Panc1 (cell line): ENCODE measurements at regions not wholly inside any gene's neighbourhood (a gene's known extent, or its start where the extent isn't known, plus 50 kb on each side); places are given as distances from the start of the nearest gene placed in this dataset.

Experiments
- ATAC-seq: fragments of 200-7000 bp; cut with Tn5 transposase; 2 replicates; pipeline ENCODE4 v1.9.1; 2020; ENCODE audit warnings: mild to moderate bottlenecking, moderate library complexity
- BruUV-seq: library from RNA; stranded (reverse); fragments of 400-500 nt; replicated peaks from 2 replicates; lab custom pipeline; 2021; lab: Mats Ljungman, UMichigan
- CTCF ChIA-PET: fragments of 300-600 bp; sonication (Branson Sonifier 250); formaldehyde crosslinking; loops from one replicate; lab custom pipeline; 2022; ENCODE audit warnings: antibody characterized with exemption; lab: Charles Lee
- POLR2A ChIA-PET: fragments of 300-600 bp; sonication (Branson Sonifier 250); formaldehyde crosslinking; loops from one replicate; lab custom pipeline; 2022; ENCODE audit warnings: antibody characterized with exemption; lab: Charles Lee
- DNase-seq: peaks from one replicate; pipeline ENCODE4 v3.0.0-alpha.2; 2010; ENCODE audit warnings: low read depth, low spot score
- H3K27ac ChIP-seq: 2 replicates; pipeline ENCODE4 v1.5.1; 2011; ENCODE audit warnings: mild to moderate bottlenecking, low read length, inconsistent platforms
- H3K27me3 ChIP-seq: fragments of 200-500 bp; sonication (Bioruptor generic); 2 replicates; pipeline ENCODE4 v1.6.0; 2014; ENCODE audit warnings: low read length, inconsistent platforms; ENCODE audit not compliant: control insufficient read depth, insufficient read depth
- H3K36me3 ChIP-seq: fragments of 200-500 bp; sonication (Bioruptor generic); 2 replicates; pipeline ENCODE4 v1.5.1; 2014; ENCODE audit warnings: inconsistent platforms, mild to moderate bottlenecking, low read length, moderate library complexity; ENCODE audit not compliant: control insufficient read depth, insufficient read depth
- H3K4me1 ChIP-seq: 2 replicates; pipeline ENCODE4 v1.5.1; 2011; ENCODE audit warnings: inconsistent platforms, mild to moderate bottlenecking, low read length, moderate library complexity; ENCODE audit not compliant: control insufficient read depth, insufficient read depth
- H3K4me3 ChIP-seq, 2 experiments: 2 replicates each; pipeline ENCODE4 v1.5.1; 2011 to 2012; ENCODE audit warnings: low read depth in 2 of 2, low read length in 2 of 2, mild to moderate bottlenecking in 2 of 2, inconsistent platforms in 1 of 2, moderate library complexity in 1 of 2
- H3K9me3 ChIP-seq: fragments of 200-500 bp; sonication (Bioruptor generic); 2 replicates; pipeline ENCODE4 v1.5.1; 2014; ENCODE audit warnings: low read depth, mild to moderate bottlenecking, inconsistent platforms, low read length, moderate library complexity; ENCODE audit not compliant: control insufficient read depth, insufficient read depth
- CTCF ChIP-seq: fragments of 450-650 bp; IDR thresholded peaks from 2 replicates; pipeline ENCODE4 v1.5.1; 2017; ENCODE audit warnings: mild to moderate bottlenecking
- POLR2AphosphoS5 ChIP-seq: IDR thresholded peaks from 2 replicates; pipeline ENCODE4 v1.6.1; 2012; ENCODE audit warnings: mild to moderate bottlenecking, low read depth, low read length, moderate library complexity
- REST ChIP-seq, 2 experiments: IDR thresholded peaks; 2 replicates each; pipeline ENCODE4 v1.6.1; 2011 to 2012; ENCODE audit warnings: low read depth in 2 of 2, control low read depth in 1 of 2, low read length in 1 of 2, mild to moderate bottlenecking in 1 of 2, moderate library complexity in 1 of 2; ENCODE audit not compliant: insufficient read depth in 1 of 2
- SIN3A ChIP-seq: IDR thresholded peaks from 2 replicates; pipeline ENCODE4 v1.6.1; 2012; ENCODE audit warnings: low read depth, mild to moderate bottlenecking, low read length, moderate library complexity, borderline replicate concordance; ENCODE audit not compliant: insufficient read depth
- TCF7L2 ChIP-seq: IDR thresholded peaks from 2 replicates; pipeline ENCODE4 v1.6.1; 2011; ENCODE audit warnings: mild to moderate bottlenecking, low read depth, low read length, inconsistent platforms
- in situ Hi-C: cut with HindIII; loops from 2 replicates; pipeline ENCODE4 v1.10.0; 2016; ENCODE audit warnings: low sequenced_read_pairs, low pct_unique_long_range_greater_than_20kb
- intact Hi-C: fragments of 100-400 bp; cut with micrococcal nuclease; formaldehyde crosslinking; loops from one replicate; pipeline ENCODE4 v1.10.0; 2022; ENCODE audit not compliant: unreplicated experiment

- Histone ChIP-seq H3K4me1 (no peaks in the 10 kb centered on the region), H3K9me3 (no peaks in the 10 kb centered on the region), H3K27me3 (peaks cover 15% of the 10 kb centered on the region), H3K36me3 (no peaks in the 10 kb centered on the region), H3K27ac (no peak overlapping the region), H3K4me3 (no peak overlapping the region)
- DNase-seq: no peak
- ChIA-PET CTCF (no interaction called here), POLR2A (no interaction called here)
- TF ChIP-seq SIN3A (no peak), TCF7L2 (no peak), REST (IDR thresholded peaks at IDR 0.05; ENCODE audit: insufficient read depth in 1 of 2, low read depth in 2 of 2, low read length in 1 of 2) (no peak), POLR2AphosphoS5 (no peak), CTCF (no peak)
- intact Hi-C loops: loop anchor here (1.0 to 5.0 kb wide), 3 partner anchors 9 to 379 kb away; no protein-coding TSS in a partner anchor
- BruUV-seq: no TSS peak
- in situ Hi-C loops: no loop called here
- no peak for ATAC-seq
Observed at GRCh38 chr10:117863771-117864170, 183.0 kb downstream of the RAB11FIP2 start.

- ATAC-seq (no peak), DNase-seq (no peak)
- peaks cover 8% of the 10 kb centered on the region for H3K27me3 ChIP-seq
- ChIA-PET POLR2A (no interaction called here), CTCF (no interaction called here)
- intact Hi-C loops (no loop called here), in situ Hi-C loops (no loop called here)
- H3K4me1 ChIP-seq: no peaks in the 10 kb centered on the region
- no TSS peak for BruUV-seq
- TF ChIP-seq TCF7L2 (no peak), SIN3A (no peak), CTCF (no peak), REST (IDR thresholded peaks at IDR 0.05; ENCODE audit: insufficient read depth in 1 of 2, low read depth in 2 of 2, low read length in 1 of 2) (no peak), POLR2AphosphoS5 (no peak)
- H3K9me3 ChIP-seq: no peaks in the 10 kb centered on the region
- H3K4me3 ChIP-seq: no peak overlapping the region
- H3K27ac ChIP-seq: no peak overlapping the region
- H3K36me3 ChIP-seq: no peaks in the 10 kb centered on the region
Observed at GRCh38 chr10:117865945-117866344, 180.8 kb downstream of the RAB11FIP2 start.
